ENCODE measurements at regions not wholly inside any gene's neighbourhood (a gene's known extent, or its start where the extent isn't known, plus 50 kb on each side); places are given as distances from the start of the nearest gene placed in this dataset.
"Not testable (repeated sequence)": the region's sequence is repeated elsewhere in the genome, so short reads cannot be mapped to it uniquely, and the experiment has no call there.

GRCh38 chr21:35437941-35438340, 388.8 kb upstream of the RUNX1 start:
- Mint-ChIP-seq H3K27me3 (no peaks in the 10 kb centered on the region), H3K4me1 (peaks cover 32% of the 10 kb centered on the region), H3K4me3 (no peak overlapping the region), H3K36me3 (ENCODE audit: low read depth) (peaks cover 4% of the 10 kb centered on the region), H3K9me3 (peaks cover 7% of the 10 kb centered on the region), H3K27ac (peak overlapping the region; percentile 80)
- no peak for ATAC-seq (ENCODE audit: low read depth)
- CTCF ChIA-PET, result interaction anchor here (1.3 to 1.4 kb wide), 2 partner anchors 38 to 692 kb away, joined by 4 to 6 read pairs; no protein-coding TSS in a partner anchor
- POLR2A ChIA-PET, result interaction anchor here (0.8 to 1.4 kb wide), 3 partner anchors 91 to 548 kb away, joined by 3 to 6 read pairs (median 4); no protein-coding TSS in a partner anchor
- TF ChIP-seq CTCF (IDR thresholded peaks at IDR 0.05), result no peak
- DNase-seq, result no peak
- intact Hi-C loops (cut with micrococcal nuclease), result loop anchor here (2.0 kb wide), 1 partner anchor 91 kb away; no protein-coding TSS in a partner anchor

GRCh38 chr21:35436899-35437298, 387.8 kb upstream of the RUNX1 start:
- H3K36me3 Mint-ChIP-seq (ENCODE audit: low read depth), result peaks cover 4% of the 10 kb centered on the region
- ChIA-PET CTCF (no interaction called here), POLR2A (no interaction called here)
- no peak overlapping the region for H3K27ac Mint-ChIP-seq
- H3K4me3 Mint-ChIP-seq, result no peak overlapping the region
- no peak for TF ChIP-seq CTCF (IDR thresholded peaks at IDR 0.05)
- no peaks in the 10 kb centered on the region for H3K27me3 Mint-ChIP-seq
- intact Hi-C loops (cut with micrococcal nuclease), result no loop called here
- no peak for ATAC-seq (ENCODE audit: low read depth)
- no peak for DNase-seq
- H3K9me3 Mint-ChIP-seq, result peaks cover 13% of the 10 kb centered on the region
- H3K4me1 Mint-ChIP-seq, result peaks cover 29% of the 10 kb centered on the region

GRCh38 chr21:35432601-35433000, 383.5 kb upstream of the RUNX1 start:
- Mint-ChIP-seq H3K27me3 (peaks cover 11% of the 10 kb centered on the region), H3K9me3 (peaks cover 18% of the 10 kb centered on the region)
- H3K4me3 Mint-ChIP-seq; H3K27ac Mint-ChIP-seq; DNase-seq; ATAC-seq (ENCODE audit: low read depth); H3K36me3 Mint-ChIP-seq (ENCODE audit: low read depth); CTCF ChIA-PET; POLR2A ChIA-PET; intact Hi-C loops (cut with micrococcal nuclease); H3K4me1 Mint-ChIP-seq: not testable (repeated sequence)

- Mint-ChIP-seq H3K36me3 (ENCODE audit: low read depth) (peaks cover 4% of the 10 kb centered on the region), H3K4me1 (no peaks in the 10 kb centered on the region), H3K27me3 (peaks cover 19% of the 10 kb centered on the region), H3K4me3 (no peak overlapping the region), H3K9me3 (peaks cover 18% of the 10 kb centered on the region), H3K27ac (no peak overlapping the region)
- ChIA-PET CTCF (interaction anchor here (1.0 kb wide), 1 partner anchor 30 kb away, joined by 3 read pairs; no protein-coding TSS in a partner anchor), POLR2A (no interaction called here)
- no peak for TF ChIP-seq CTCF (IDR thresholded peaks at IDR 0.05)
- ATAC-seq (ENCODE audit: low read depth), result no peak
- intact Hi-C loops (cut with micrococcal nuclease), result no loop called here
- DNase-seq, result no peak
Measured at GRCh38 chr21:35430260-35430659, 381.2 kb upstream of the RUNX1 start.

GRCh38 chr21:35428937-35429336, 379.8 kb upstream of the RUNX1 start:
- Mint-ChIP-seq H3K27me3 (peaks cover 19% of the 10 kb centered on the region), H3K27ac (no peak overlapping the region), H3K4me3 (no peak overlapping the region), H3K4me1 (no peaks in the 10 kb centered on the region), H3K9me3 (peaks cover 18% of the 10 kb centered on the region), H3K36me3 (ENCODE audit: low read depth) (peaks cover 4% of the 10 kb centered on the region)
- ATAC-seq (ENCODE audit: low read depth) (no peak), DNase-seq (no peak)
- TF ChIP-seq CTCF (IDR thresholded peaks at IDR 0.05), result no peak
- intact Hi-C loops (cut with micrococcal nuclease), result no loop called here
- ChIA-PET CTCF (no interaction called here), POLR2A (no interaction called here)

- CTCF ChIA-PET, result no interaction called here
- intact Hi-C loops (cut with micrococcal nuclease), result no loop called here
- Mint-ChIP-seq H3K4me1 (no peaks in the 10 kb centered on the region), H3K36me3 (ENCODE audit: low read depth) (peaks cover 3% of the 10 kb centered on the region), H3K9me3 (peaks cover 17% of the 10 kb centered on the region), H3K27me3 (peaks cover 19% of the 10 kb centered on the region), H3K4me3 (no peak overlapping the region), H3K27ac (no peak overlapping the region)
- ATAC-seq (ENCODE audit: low read depth) (no peak), DNase-seq (no peak)
- no peak for TF ChIP-seq CTCF (IDR thresholded peaks at IDR 0.05)
- POLR2A ChIA-PET, result no interaction called here
Measured at GRCh38 chr21:35428489-35428888, 379.4 kb upstream of the RUNX1 start.

All from activated B cell treated with CpG ODN at 0.5 μM for 24 hours (primary cell).